ENCODE measurements at regions not wholly inside any gene's neighbourhood (a gene's known extent, or its start where the extent isn't known, plus 50 kb on each side); places are given as distances from the start of the nearest gene placed in this dataset.

DNA sequence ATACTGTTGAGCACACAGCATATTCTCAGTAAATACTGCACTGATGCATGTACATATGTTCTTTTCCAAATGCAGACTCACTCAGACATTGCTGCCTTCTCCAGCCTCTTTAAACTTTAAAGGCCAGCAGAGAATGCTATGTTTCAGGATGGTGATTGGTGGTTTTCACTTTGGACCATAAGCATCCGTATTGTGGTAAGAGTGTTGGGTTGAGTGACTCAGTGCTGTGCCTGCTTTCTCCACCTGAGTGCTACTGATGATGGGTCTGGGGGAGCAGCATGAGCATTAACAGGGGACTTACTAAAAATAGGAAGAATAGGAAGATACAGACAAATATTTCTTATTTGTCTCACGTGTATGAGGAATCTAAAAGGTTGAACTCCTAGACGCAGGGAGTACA, 56.3 kb upstream of the ZNF92 start:
- H3K4me3 ChIP-seq (ENCODE audit: low read depth, low read length): no peak overlapping the region
- TF ChIP-seq, protein P1, sequence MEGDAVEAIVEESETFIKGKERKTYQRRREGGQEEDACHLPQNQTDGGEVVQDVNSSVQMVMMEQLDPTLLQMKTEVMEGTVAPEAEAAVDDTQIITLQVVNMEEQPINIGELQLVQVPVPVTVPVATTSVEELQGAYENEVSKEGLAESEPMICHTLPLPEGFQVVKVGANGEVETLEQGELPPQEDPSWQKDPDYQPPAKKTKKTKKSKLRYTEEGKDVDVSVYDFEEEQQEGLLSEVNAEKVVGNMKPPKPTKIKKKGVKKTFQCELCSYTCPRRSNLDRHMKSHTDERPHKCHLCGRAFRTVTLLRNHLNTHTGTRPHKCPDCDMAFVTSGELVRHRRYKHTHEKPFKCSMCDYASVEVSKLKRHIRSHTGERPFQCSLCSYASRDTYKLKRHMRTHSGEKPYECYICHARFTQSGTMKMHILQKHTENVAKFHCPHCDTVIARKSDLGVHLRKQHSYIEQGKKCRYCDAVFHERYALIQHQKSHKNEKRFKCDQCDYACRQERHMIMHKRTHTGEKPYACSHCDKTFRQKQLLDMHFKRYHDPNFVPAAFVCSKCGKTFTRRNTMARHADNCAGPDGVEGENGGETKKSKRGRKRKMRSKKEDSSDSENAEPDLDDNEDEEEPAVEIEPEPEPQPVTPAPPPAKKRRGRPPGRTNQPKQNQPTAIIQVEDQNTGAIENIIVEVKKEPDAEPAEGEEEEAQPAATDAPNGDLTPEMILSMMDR (IDR thresholded peaks at IDR 0.05; ENCODE audit: low read depth, low read length, missing control alignments): no peak
- DNase-seq (ENCODE audit: low read depth): no peak

DNA sequence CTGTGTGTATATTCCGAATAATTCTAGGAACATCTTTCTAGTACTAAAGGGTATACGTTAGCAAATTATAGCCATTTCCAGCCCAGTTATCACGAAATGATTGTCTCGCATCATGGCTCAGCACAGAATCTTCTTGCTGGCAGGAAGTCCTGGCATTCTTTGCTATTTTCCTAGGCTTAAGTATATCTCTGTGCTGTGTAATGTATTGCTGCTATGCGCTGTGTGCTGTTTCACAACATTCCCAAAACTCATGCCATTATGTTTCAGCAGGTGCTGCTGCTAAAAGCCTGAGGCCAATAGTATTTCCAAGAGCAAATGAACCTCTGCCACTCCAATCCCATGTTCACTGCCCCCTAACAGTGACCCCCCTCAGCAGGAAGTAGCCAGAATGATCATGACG, 62.9 kb upstream of the ZNF92 start:
- no peak overlapping the region for H3K4me3 ChIP-seq (ENCODE audit: low read depth, low read length)
- no peak for DNase-seq (ENCODE audit: low read depth)
- TF ChIP-seq, protein P1 (IDR thresholded peaks at IDR 0.05; ENCODE audit: low read depth, low read length, missing control alignments): no peak

DNA sequence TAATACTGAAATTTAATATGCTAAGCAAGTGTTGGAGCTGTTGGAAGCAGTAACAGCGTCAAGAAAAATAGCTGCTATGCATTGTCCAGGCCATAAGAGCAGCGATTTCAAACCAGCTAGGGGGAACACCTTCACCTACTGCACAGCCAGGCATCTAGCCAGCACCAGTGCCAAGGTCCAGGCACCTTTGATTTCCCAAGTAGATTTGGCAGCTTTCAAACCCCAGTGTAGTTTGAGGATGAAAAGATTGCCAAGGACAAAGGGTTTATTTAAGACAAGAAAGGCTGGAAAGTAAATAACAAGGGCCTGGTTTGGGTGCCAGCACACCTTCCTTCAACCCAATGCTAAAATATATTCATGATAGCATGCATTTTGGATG, 65.4 kb upstream of the ZNF92 start:
- no peak for DNase-seq (ENCODE audit: low read depth)
- H3K4me3 ChIP-seq (ENCODE audit: low read depth, low read length): no peak overlapping the region
- TF ChIP-seq, protein P1 (IDR thresholded peaks at IDR 0.05; ENCODE audit: low read depth, low read length, missing control alignments): no peak

DNA sequence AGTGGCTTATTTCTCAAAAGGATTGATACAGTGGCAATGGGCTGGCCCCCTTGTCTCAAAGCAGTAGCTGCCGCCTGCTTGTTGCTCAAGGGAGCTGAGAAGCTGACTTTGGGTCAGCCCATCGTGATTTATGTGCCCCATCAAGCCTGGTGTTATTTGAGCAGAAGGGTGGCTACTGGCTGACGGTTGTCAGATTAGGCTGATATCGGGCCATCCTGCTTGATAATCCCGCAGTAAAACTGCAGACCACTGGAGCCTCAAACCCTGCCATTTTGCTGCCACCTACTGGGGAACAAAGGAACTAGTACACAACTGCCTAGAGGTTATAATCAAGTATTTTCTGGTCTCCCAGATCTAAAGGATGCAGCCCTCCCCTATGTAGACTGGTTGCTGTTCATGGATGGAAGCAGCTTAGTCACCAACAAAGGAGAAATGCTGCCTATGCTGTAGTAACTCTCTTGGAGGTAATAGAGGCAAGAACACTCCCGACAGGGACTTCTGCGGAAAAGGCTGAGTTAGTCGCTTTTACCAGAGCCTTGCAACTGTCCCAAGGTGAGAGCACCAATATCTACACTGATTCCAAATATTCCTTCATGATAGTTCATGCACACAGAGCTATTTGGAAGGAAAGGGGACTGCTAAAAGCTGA, 65.9 kb upstream of the ZNF92 start:
- H3K4me3 ChIP-seq (ENCODE audit: low read depth, low read length): no peak overlapping the region
- peak; percentile 5 for DNase-seq (ENCODE audit: low read depth)
- TF ChIP-seq, protein P1 (IDR thresholded peaks at IDR 0.05; ENCODE audit: low read depth, low read length, missing control alignments): peak; percentile 81

DNA sequence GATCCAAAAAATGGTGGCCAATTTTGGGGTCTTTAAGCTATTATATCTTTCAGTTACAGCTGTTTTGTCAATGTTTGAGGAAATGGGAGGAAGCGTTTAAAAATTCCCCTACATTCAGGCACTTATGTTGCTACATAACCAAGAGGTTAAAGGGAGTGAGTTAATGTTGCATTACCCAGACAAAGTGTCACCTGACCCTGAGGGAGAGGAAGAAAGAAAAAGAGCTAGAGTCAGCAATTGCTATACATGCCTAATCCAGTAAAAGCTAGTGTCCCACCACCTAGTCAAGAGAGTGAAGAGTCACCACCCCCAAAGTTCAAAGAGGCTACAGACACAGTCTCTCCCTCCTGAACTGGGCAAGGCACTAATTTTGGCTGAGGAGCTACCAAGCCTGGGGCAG, 69.5 kb upstream of the ZNF92 start:
- no peak overlapping the region for H3K4me3 ChIP-seq (ENCODE audit: low read depth, low read length)
- DNase-seq (ENCODE audit: low read depth): no peak
- TF ChIP-seq, protein P1 (IDR thresholded peaks at IDR 0.05; ENCODE audit: low read depth, low read length, missing control alignments): no peak

DNA sequence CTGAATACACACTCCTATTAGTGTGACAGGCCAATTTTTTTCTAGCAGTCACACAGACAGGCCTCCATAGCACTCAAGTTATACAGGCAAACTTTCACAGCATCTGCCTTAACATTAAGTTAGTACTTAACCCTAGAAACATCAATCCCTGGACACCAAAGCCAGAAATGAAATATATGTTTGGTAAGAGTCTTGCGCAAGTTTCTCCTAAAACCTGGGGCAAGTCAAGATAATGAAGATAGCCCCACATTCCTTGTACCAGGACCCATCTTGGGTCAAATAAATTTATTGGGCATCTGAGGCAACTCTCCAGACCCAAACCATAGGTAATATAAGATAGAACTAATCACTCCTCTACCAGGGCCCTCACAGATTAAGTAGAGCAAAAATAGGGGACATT, 70.8 kb upstream of the ZNF92 start:
- no peak for DNase-seq (ENCODE audit: low read depth)
- no peak overlapping the region for H3K4me3 ChIP-seq (ENCODE audit: low read depth, low read length)
- TF ChIP-seq, protein P1 (IDR thresholded peaks at IDR 0.05; ENCODE audit: low read depth, low read length, missing control alignments): no peak

DNA sequence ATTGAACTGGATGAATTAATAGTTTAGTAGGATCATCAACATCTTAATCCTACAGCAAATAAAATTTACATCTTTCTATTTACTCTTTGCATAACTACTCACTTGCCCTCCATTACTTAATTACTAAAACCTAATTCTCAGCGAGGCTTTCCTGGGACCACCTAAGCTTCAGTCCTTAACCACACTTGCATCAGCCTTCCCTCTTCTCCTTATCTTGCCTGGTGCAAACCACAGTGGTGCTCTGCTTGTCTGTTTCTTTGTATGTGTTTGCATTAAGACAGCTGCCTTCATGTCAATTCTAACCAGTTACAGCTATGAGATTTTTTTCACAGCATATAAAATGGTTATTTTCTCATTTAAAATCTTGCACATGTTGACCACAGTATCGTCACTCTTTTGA, 72.6 kb upstream of the ZNF92 start:
- H3K4me3 ChIP-seq (ENCODE audit: low read depth, low read length): no peak overlapping the region
- DNase-seq (ENCODE audit: low read depth): no peak
- TF ChIP-seq, protein P1 (IDR thresholded peaks at IDR 0.05; ENCODE audit: low read depth, low read length, missing control alignments): no peak
